ENCODE measurements at regions not wholly inside any gene's neighbourhood (a gene's known extent, or its start where the extent isn't known, plus 50 kb on each side); places are given as distances from the start of the nearest gene placed in this dataset.

GRCh38 chr10:108346066-108346465 is 1181.6 kb upstream of the SORCS1 start:
- Histone ChIP-seq H3K9me3 (no peaks in the 10 kb centered on the region), H3K4me1 (ENCODE audit: control insufficient read depth in 1 of 2, insufficient read depth in 1 of 2, low read depth in 1 of 2, low read length in 1 of 2) (no peaks in the 10 kb centered on the region), H3K4me3 (ENCODE audit: low read depth in 1 of 2, low read length in 1 of 2) (no peak overlapping the region), H3K27me3 (no peaks in the 10 kb centered on the region), H3K36me3 (no peaks in the 10 kb centered on the region), H3K27ac (no peak overlapping the region)
- TF ChIP-seq CTCF (IDR thresholded peaks at IDR 0.05), result no peak

- H3K27ac ChIP-seq, result no peak overlapping the region
- H3K36me3 ChIP-seq, result no peaks in the 10 kb centered on the region
- H3K27me3 ChIP-seq, result no peaks in the 10 kb centered on the region
- no peaks in the 10 kb centered on the region for H3K9me3 ChIP-seq
- H3K4me3 ChIP-seq (ENCODE audit: low read depth in 1 of 2, low read length in 1 of 2), result no peak overlapping the region
- TF ChIP-seq CTCF (IDR thresholded peaks at IDR 0.05), result no peak
- H3K4me1 ChIP-seq (ENCODE audit: control insufficient read depth in 1 of 2, insufficient read depth in 1 of 2, low read depth in 1 of 2, low read length in 1 of 2), result no peaks in the 10 kb centered on the region
Measured at GRCh38 chr10:108338146-108338545, 1173.6 kb upstream of the SORCS1 start.

- H3K4me1 ChIP-seq (ENCODE audit: control insufficient read depth in 1 of 2, insufficient read depth in 1 of 2, low read depth in 1 of 2, low read length in 1 of 2), result no peaks in the 10 kb centered on the region
- no peak for TF ChIP-seq CTCF (IDR thresholded peaks at IDR 0.05)
- H3K27ac ChIP-seq, result no peak overlapping the region
- no peaks in the 10 kb centered on the region for H3K27me3 ChIP-seq
- no peak overlapping the region for H3K4me3 ChIP-seq (ENCODE audit: low read depth in 1 of 2, low read length in 1 of 2)
- no peaks in the 10 kb centered on the region for H3K9me3 ChIP-seq
- H3K36me3 ChIP-seq, result no peaks in the 10 kb centered on the region
Measured at GRCh38 chr10:108336836-108337235, 1172.3 kb upstream of the SORCS1 start.

GRCh38 chr10:108327706-108328105 is 1163.2 kb upstream of the SORCS1 start:
- H3K27me3 ChIP-seq, result no peaks in the 10 kb centered on the region
- no peaks in the 10 kb centered on the region for H3K9me3 ChIP-seq
- H3K4me3 ChIP-seq (ENCODE audit: low read depth in 1 of 2, low read length in 1 of 2), result no peak overlapping the region
- no peaks in the 10 kb centered on the region for H3K36me3 ChIP-seq
- no peaks in the 10 kb centered on the region for H3K4me1 ChIP-seq (ENCODE audit: control insufficient read depth in 1 of 2, insufficient read depth in 1 of 2, low read depth in 1 of 2, low read length in 1 of 2)
- no peak for TF ChIP-seq CTCF (IDR thresholded peaks at IDR 0.05)
- H3K27ac ChIP-seq, result no peak overlapping the region

- no peak overlapping the region for H3K4me3 ChIP-seq (ENCODE audit: low read depth in 1 of 2, low read length in 1 of 2)
- H3K9me3 ChIP-seq, result no peaks in the 10 kb centered on the region
- H3K36me3 ChIP-seq, result no peaks in the 10 kb centered on the region
- H3K4me1 ChIP-seq (ENCODE audit: control insufficient read depth in 1 of 2, insufficient read depth in 1 of 2, low read depth in 1 of 2, low read length in 1 of 2), result no peaks in the 10 kb centered on the region
- no peaks in the 10 kb centered on the region for H3K27me3 ChIP-seq
- TF ChIP-seq CTCF (IDR thresholded peaks at IDR 0.05), result no peak
- H3K27ac ChIP-seq, result no peak overlapping the region
Measured at GRCh38 chr10:108323274-108323798, 1158.8 kb upstream of the SORCS1 start.
